ENCODE measurements at regions not wholly inside any gene's neighbourhood (a gene's known extent, or its start where the extent isn't known, plus 50 kb on each side); places are given as distances from the start of the nearest gene placed in this dataset.
"Not testable (repeated sequence)": the region's sequence is repeated elsewhere in the genome, so short reads cannot be mapped to it uniquely, and the experiment has no call there.

GRCh38 chr17:72472106-72472505, 351.3 kb downstream of the SOX9 start:
- H3K27ac Mint-ChIP-seq = no peak overlapping the region
- no peaks in the 10 kb centered on the region for H3K36me3 Mint-ChIP-seq
- DNase-seq (ENCODE audit: low spot score in 2 of 2) (no peak), ATAC-seq (no peak)
- no peaks in the 10 kb centered on the region for H3K4me1 Mint-ChIP-seq
- no peaks in the 10 kb centered on the region for H3K9me3 Mint-ChIP-seq
- no peak overlapping the region for H3K4me3 Mint-ChIP-seq

DNA sequence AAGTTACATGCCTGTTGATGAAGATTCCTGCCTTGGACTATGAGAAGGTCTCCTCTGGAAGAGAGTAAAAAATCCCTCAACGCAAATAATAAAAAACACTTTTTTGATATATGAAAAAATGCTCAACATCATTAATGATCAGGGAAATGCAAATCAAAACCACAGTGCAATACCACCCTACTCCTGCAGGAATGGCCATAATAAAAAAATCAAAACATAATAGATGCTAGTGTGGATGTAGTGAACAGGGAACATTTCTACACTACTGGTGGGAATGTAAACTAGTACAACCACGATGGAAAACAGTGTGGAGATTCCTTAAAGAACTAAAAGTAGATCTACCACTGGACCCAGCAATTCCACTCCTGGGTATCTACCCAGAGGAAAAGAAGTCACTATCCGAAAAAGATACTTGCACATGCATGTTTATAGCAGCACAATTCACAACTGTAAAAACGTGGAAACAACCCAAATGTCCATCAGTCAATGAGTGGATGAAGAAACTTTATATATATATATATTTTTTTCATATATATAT, 352.1 kb downstream of the SOX9 start:
- not testable (repeated sequence) for ATAC-seq; H3K36me3 Mint-ChIP-seq; DNase-seq (ENCODE audit: low spot score in 2 of 2); H3K4me1 Mint-ChIP-seq; H3K9me3 Mint-ChIP-seq; H3K27ac Mint-ChIP-seq; H3K4me3 Mint-ChIP-seq

DNA sequence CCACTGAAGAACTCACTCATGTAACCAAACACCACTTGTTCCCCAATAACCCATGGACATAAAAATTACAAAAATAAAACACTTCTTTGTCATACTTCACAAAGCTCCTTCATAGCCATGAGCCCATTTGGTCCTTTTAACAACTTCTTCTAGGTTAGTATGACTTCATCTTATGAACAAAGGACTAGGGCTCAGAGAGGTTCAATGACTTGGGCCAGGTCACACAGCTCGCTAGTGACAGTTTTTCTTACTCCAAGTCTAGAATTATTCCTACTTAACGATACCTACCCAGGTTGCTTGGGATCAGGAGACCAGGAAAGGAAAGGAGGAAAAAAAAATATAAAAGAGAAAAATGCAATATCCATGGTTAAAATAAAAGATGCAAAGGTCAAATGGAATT, 353.4 kb downstream of the SOX9 start:
- H3K36me3 Mint-ChIP-seq = no peaks in the 10 kb centered on the region
- H3K4me1 Mint-ChIP-seq = no peaks in the 10 kb centered on the region
- H3K4me3 Mint-ChIP-seq = no peak overlapping the region
- DNase-seq (ENCODE audit: low spot score in 2 of 2) (no peak), ATAC-seq (no peak)
- H3K9me3 Mint-ChIP-seq = no peaks in the 10 kb centered on the region
- H3K27ac Mint-ChIP-seq = no peak overlapping the region

DNA sequence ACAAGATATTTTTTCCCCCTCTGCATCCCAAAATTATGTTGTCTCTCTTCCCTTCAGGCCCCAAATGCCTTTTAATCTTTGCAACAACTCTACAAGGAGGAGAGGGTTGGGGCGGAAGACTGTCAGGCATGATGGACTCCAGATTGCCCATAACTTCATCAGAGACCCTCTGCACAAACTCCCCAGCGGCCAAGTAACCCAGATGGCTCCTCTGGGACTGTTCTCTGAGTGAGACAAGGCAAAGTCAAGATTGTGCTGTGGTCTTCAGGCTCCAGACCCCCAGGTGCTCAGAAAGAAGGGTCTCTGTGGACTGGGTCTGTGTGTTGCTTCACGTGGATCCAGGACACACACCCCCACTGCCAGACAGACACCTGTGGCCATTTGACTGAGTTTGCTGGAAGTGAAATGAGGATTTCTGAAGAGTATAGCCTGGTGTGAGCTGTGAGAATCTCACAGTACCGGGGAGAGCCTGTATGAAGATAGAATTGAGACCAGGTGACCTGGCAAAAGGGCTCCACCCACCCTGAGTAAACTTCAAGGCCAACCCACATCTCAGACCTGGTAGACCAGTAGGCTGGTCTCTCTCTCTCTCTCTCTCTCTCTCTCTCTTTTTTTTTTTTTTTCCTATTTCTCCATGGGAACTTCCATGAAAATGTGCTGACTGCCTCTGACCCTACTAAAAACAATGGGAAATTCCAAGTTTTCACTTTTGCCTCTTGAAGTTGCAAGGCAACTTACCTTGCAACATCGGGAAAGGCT, 354.1 kb downstream of the SOX9 start:
- Mint-ChIP-seq H3K9me3 (no peaks in the 10 kb centered on the region), H3K36me3 (no peaks in the 10 kb centered on the region), H3K27ac (no peak overlapping the region), H3K4me1 (no peaks in the 10 kb centered on the region), H3K4me3 (no peak overlapping the region)
- ATAC-seq = no peak
- DNase-seq (ENCODE audit: low spot score in 2 of 2) = no peak

DNA sequence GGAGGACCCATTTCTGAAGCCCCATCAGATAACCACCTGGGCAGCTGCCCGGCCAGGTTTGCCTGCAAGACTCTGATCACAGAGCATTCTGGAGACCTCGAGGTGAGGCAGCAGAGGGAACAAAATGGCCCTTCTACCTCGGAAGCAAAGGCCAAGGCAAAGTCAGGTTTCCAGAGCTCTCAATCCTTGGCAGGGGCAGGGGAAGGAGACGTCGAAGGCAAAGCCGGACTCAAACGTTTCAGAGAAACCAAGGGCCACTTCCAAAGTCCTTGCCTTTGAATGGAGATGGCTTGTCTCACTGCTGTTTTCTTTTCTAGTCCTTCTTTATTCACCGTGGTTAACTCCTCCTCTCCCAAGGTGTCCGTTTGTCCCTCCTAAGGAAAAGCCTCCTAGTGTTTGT, 355.3 kb downstream of the SOX9 start:
- no peak for ATAC-seq
- DNase-seq (ENCODE audit: low spot score in 2 of 2) = no peak
- Mint-ChIP-seq H3K27ac (no peak overlapping the region), H3K4me1 (no peaks in the 10 kb centered on the region), H3K4me3 (no peak overlapping the region), H3K36me3 (no peaks in the 10 kb centered on the region), H3K9me3 (no peaks in the 10 kb centered on the region)

DNA sequence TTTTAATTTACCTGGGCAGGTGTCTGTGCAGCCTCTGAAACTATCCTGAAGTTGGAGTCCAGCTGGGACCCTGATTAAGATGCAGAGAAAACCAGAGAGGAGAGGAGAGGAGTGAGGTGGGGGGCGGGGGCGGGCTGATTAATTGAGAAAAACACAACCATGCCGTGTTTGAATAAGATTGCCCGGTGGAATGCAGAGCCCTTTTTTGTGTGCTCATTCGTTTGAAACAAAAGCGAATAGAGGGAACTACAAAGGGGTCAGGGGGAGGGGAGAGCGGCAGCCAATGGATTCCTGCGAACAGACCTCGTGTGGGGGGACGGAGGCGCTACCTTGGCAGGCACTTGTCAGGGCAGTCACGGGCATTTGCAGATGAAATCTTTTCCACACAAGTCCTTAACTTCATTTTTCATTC, 355.8 kb downstream of the SOX9 start:
- Mint-ChIP-seq H3K4me3 (no peak overlapping the region), H3K36me3 (no peaks in the 10 kb centered on the region), H3K27ac (no peak overlapping the region), H3K9me3 (no peaks in the 10 kb centered on the region), H3K4me1 (no peaks in the 10 kb centered on the region)
- DNase-seq (ENCODE audit: low spot score in 2 of 2) (no peak), ATAC-seq (no peak)

DNA sequence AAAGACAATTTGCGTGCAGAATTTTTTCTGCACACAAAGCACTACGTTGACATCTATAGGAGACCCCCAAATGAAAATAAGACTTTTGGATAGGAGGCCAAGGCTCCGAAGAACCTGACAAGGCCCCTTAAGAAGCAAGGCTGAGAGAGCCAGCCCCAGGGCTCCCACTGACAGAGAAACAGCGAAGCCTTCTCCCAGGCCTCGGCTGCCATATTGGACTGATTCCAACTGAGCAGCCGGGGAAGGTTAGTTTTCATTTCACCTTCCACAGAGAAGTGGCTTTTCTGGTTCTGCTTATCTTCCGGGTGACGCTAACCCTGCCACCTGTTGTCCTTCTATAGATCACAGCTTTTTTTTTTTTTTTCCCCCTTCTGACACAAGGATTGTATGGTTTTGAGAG, 356.7 kb downstream of the SOX9 start:
- ATAC-seq = no peak

GRCh38 chr17:72479113-72479512, 358.3 kb downstream of the SOX9 start:
- ATAC-seq (no peak), DNase-seq (ENCODE audit: low spot score in 2 of 2) (no peak)
- H3K9me3 Mint-ChIP-seq = peaks cover 7% of the 10 kb centered on the region
- H3K27ac Mint-ChIP-seq = no peak overlapping the region
- no peaks in the 10 kb centered on the region for H3K4me1 Mint-ChIP-seq
- H3K4me3 Mint-ChIP-seq = no peak overlapping the region
- H3K36me3 Mint-ChIP-seq = no peaks in the 10 kb centered on the region

More for the DNA sequence above, 356.7 kb downstream of the SOX9 start:
- DNase-seq (ENCODE audit: low spot score in 2 of 2) = no peak
- no peaks in the 10 kb centered on the region for H3K36me3 Mint-ChIP-seq
- H3K9me3 Mint-ChIP-seq = no peaks in the 10 kb centered on the region
- no peak overlapping the region for H3K27ac Mint-ChIP-seq
- H3K4me3 Mint-ChIP-seq = no peak overlapping the region
- no peaks in the 10 kb centered on the region for H3K4me1 Mint-ChIP-seq

DNA sequence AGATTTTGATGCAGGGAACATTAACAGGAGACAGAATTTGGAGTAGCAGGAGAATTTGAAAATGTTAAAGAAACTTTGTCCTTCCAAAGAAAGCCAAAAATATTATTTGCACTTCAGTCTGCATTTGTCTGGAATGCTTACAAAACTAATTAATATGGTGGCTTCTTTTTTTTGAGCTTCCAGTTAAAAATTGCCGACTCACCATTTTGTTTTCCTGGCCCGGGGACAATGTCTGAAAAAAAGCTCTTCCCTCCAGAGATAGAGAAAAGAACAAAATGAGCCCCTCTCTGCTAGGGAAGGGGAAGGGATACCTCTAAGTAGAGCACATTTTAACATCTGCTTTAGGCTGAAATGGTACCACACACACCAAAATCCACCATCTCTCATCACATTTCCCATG, 360.8 kb downstream of the SOX9 start:
- no peak for ATAC-seq
- DNase-seq (ENCODE audit: low spot score in 2 of 2) = no peak
- no peak overlapping the region for H3K27ac Mint-ChIP-seq
- no peaks in the 10 kb centered on the region for H3K4me1 Mint-ChIP-seq
- H3K4me3 Mint-ChIP-seq = no peak overlapping the region
- peaks cover 7% of the 10 kb centered on the region for H3K9me3 Mint-ChIP-seq
- H3K36me3 Mint-ChIP-seq = no peaks in the 10 kb centered on the region

- ATAC-seq (no peak), DNase-seq (ENCODE audit: low spot score in 2 of 2) (no peak)
- H3K9me3 Mint-ChIP-seq = peaks cover 7% of the 10 kb centered on the region
- no peak overlapping the region for H3K4me3 Mint-ChIP-seq
- H3K27ac Mint-ChIP-seq = no peak overlapping the region
- H3K4me1 Mint-ChIP-seq = no peaks in the 10 kb centered on the region
- no peaks in the 10 kb centered on the region for H3K36me3 Mint-ChIP-seq
These were observed 364.8 kb downstream of the SOX9 start for GRCh38 chr17:72485596-72485995.

GRCh38 chr17:72486806-72487205, 366.0 kb downstream of the SOX9 start:
- Mint-ChIP-seq H3K27ac (no peak overlapping the region), H3K4me1 (no peaks in the 10 kb centered on the region), H3K9me3 (peaks cover 7% of the 10 kb centered on the region), H3K36me3 (no peaks in the 10 kb centered on the region), H3K4me3 (no peak overlapping the region)
- DNase-seq (ENCODE audit: low spot score in 2 of 2) = no peak
- ATAC-seq = no peak

- Mint-ChIP-seq H3K4me1 (no peaks in the 10 kb centered on the region), H3K4me3 (no peak overlapping the region), H3K36me3 (no peaks in the 10 kb centered on the region), H3K9me3 (peaks cover 3% of the 10 kb centered on the region), H3K27ac (no peak overlapping the region)
- DNase-seq (ENCODE audit: low spot score in 2 of 2) (no peak), ATAC-seq (no peak)
These were observed 367.1 kb downstream of the SOX9 start for GRCh38 chr17:72487731-72488494.

- peaks cover 3% of the 10 kb centered on the region for H3K9me3 Mint-ChIP-seq
- DNase-seq (ENCODE audit: low spot score in 2 of 2) (no peak), ATAC-seq (no peak)
- H3K4me3 Mint-ChIP-seq = no peak overlapping the region
- H3K36me3 Mint-ChIP-seq = no peaks in the 10 kb centered on the region
- no peak overlapping the region for H3K27ac Mint-ChIP-seq
- no peaks in the 10 kb centered on the region for H3K4me1 Mint-ChIP-seq
These were observed 367.9 kb downstream of the SOX9 start for GRCh38 chr17:72488555-72489271.

- H3K36me3 Mint-ChIP-seq = no peaks in the 10 kb centered on the region
- no peak for ATAC-seq
- H3K4me3 Mint-ChIP-seq = no peak overlapping the region
These were observed 368.4 kb downstream of the SOX9 start for GRCh38 chr17:72489272-72489641.

GRCh38 chr17:72491102-72491501, 370.3 kb downstream of the SOX9 start:
- Mint-ChIP-seq H3K4me3 (no peak overlapping the region), H3K36me3 (no peaks in the 10 kb centered on the region), H3K27ac (no peak overlapping the region), H3K4me1 (no peaks in the 10 kb centered on the region), H3K9me3 (no peaks in the 10 kb centered on the region)
- no peak for DNase-seq (ENCODE audit: low spot score in 2 of 2)
- no peak for ATAC-seq

More at GRCh38 chr17:72489272-72489641, 368.4 kb downstream of the SOX9 start:
- Mint-ChIP-seq H3K4me1 (no peaks in the 10 kb centered on the region), H3K9me3 (no peaks in the 10 kb centered on the region), H3K27ac (no peak overlapping the region)
- DNase-seq (ENCODE audit: low spot score in 2 of 2) = no peak
